Mesothelial cell of epicardium (in vitro differentiated cells): ENCODE measurements at regions not wholly inside any gene's neighbourhood (a gene's known extent, or its start where the extent isn't known, plus 50 kb on each side); places are given as distances from the start of the nearest gene placed in this dataset.

Source experiments
- DNase-seq, 2 experiments: peaks; one replicate each; pipeline ENCODE4 v3.0.0; 2021; ENCODE audit warnings: low spot score in 2 of 2; ENCODE audit not compliant: unreplicated experiment in 2 of 2
- H3K27ac Mint-ChIP-seq: 2 replicates; pipeline ENCODE4 v1.8.0; 2021; ENCODE audit warnings: mixed read lengths
- H3K27me3 Mint-ChIP-seq: 2 replicates; pipeline ENCODE4 v1.8.0; 2021; ENCODE audit warnings: low read depth, mixed read lengths
- H3K36me3 Mint-ChIP-seq: 2 replicates; pipeline ENCODE4 v1.8.0; 2021; ENCODE audit warnings: mixed read lengths
- H3K4me1 Mint-ChIP-seq: 2 replicates; pipeline ENCODE4 v1.8.0; 2021; ENCODE audit warnings: mixed read lengths
- H3K4me3 Mint-ChIP-seq: 2 replicates; pipeline ENCODE4 v1.8.0; 2021; ENCODE audit warnings: mild to moderate bottlenecking, moderate library complexity, mixed read lengths
- H3K9me3 Mint-ChIP-seq: 2 replicates; pipeline ENCODE4 v1.8.0; 2021; ENCODE audit warnings: mixed read lengths
- TF ChIP-seq, protein P1 (sequence below): fragments of 200-600 bp; sonication (generic); IDR thresholded peaks from one replicate; pipeline ENCODE4 v1.5.0; 2021; ENCODE audit warnings: antibody characterized with exemption; ENCODE audit not compliant: unreplicated experiment

DNA sequence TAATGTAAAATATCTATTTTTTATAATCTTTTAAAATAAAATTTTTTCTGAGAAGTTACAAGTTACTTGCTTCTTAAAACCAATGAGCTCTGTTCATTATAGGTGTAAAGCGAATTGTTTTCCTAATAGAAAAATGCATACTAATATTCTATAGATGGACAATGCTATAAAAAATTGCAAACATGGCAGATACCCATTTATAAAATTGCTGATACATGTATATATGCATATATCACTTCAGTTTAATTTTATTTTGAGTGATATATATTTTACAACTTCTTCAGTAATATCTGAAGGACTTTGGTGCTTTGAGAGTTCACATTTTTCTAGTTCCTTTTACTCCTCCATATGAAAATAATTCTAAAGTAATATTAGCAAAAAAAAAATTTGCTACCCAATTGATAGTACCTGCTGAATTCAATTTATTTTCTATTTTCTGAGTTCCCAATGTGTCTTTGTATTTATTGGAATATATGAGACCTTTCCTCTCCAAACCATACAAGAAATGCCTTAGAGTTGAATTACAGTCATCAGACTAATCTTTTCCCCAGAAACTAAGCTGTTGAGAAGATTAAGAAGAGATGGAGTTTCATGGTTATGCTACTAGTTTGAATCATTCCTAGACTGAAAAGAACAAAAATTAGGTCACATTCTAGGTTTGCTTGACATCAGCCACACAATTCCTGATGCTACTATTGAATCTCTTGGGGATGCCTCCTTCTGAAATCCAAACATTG is 1937.5 kb upstream of the SEL1L start:
- no peaks in the 10 kb centered on the region for H3K9me3 Mint-ChIP-seq
- no peak for DNase-seq
- no peaks in the 10 kb centered on the region for H3K36me3 Mint-ChIP-seq
- no peak overlapping the region for H3K4me3 Mint-ChIP-seq
- TF ChIP-seq, protein P1, sequence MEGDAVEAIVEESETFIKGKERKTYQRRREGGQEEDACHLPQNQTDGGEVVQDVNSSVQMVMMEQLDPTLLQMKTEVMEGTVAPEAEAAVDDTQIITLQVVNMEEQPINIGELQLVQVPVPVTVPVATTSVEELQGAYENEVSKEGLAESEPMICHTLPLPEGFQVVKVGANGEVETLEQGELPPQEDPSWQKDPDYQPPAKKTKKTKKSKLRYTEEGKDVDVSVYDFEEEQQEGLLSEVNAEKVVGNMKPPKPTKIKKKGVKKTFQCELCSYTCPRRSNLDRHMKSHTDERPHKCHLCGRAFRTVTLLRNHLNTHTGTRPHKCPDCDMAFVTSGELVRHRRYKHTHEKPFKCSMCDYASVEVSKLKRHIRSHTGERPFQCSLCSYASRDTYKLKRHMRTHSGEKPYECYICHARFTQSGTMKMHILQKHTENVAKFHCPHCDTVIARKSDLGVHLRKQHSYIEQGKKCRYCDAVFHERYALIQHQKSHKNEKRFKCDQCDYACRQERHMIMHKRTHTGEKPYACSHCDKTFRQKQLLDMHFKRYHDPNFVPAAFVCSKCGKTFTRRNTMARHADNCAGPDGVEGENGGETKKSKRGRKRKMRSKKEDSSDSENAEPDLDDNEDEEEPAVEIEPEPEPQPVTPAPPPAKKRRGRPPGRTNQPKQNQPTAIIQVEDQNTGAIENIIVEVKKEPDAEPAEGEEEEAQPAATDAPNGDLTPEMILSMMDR, result no peak
- peaks cover 37% of the 10 kb centered on the region for H3K4me1 Mint-ChIP-seq
- no peaks in the 10 kb centered on the region for H3K27me3 Mint-ChIP-seq
- H3K27ac Mint-ChIP-seq, result no peak overlapping the region

DNA sequence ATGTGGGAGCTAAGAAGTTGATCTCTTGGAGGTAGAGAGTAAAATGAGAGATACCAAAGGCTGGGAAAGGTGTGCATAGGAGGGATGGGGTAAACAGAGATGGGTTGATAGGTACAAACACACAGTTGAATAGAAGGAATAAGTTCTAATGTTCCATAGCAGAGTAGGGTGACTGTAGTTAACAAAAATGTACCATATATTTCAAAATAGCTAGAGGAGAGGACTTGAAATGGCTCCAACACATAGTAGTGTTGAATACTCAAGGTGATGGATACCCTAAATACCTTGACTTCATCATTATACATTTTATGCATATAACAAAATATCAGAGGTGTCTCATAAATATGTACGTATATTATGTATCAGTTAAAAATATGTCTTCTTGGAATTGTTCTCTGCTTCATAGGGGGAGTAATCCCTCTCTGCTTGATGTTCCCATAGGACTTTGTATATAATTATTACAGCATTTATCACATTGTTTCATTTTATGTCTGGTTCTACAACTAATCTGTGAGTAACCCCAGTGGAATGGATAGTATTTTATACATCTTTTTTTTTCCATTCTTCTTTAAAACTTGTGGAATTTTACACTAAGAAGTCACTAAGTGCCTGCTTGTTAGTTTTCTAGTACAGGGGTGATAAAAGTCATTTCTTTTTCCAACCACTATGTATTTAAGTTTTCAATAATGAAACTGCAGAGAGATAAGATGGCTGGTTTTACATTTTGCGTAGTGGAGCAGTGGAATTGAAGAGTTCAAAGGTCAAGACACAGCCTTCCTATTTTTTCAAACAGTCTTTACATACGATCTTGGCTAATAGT is 1940.0 kb upstream of the SEL1L start:
- peak overlapping the region; percentile 76 for H3K27ac Mint-ChIP-seq
- no peak for DNase-seq
- peaks cover 30% of the 10 kb centered on the region for H3K4me1 Mint-ChIP-seq
- H3K27me3 Mint-ChIP-seq, result no peaks in the 10 kb centered on the region
- H3K36me3 Mint-ChIP-seq, result no peaks in the 10 kb centered on the region
- TF ChIP-seq, protein P1, result no peak
- H3K9me3 Mint-ChIP-seq, result peaks cover 3% of the 10 kb centered on the region
- no peak overlapping the region for H3K4me3 Mint-ChIP-seq

DNA sequence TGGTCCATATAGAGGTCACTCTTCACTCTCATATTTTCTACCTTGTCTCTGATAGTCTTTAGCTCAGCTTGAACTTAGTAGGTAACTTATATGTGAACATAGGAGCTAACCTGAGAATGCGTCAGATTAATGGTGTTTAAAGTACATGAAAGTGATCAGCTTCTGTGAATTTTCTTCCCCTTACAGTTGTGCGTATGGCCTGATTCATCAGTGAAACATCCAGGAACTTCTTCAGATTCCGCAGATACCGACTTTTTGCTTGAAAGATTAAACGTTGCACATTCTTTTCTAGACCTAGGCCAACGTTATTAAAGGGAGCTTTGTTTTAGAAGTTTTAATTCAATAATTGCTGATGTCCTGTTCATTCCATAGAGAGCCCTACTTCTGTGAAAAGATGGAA is 1945.1 kb upstream of the SEL1L start:
- TF ChIP-seq, protein P1, result no peak
- Mint-ChIP-seq H3K27ac (no peak overlapping the region), H3K27me3 (no peaks in the 10 kb centered on the region), H3K4me1 (peaks cover 19% of the 10 kb centered on the region), H3K4me3 (no peak overlapping the region), H3K36me3 (no peaks in the 10 kb centered on the region), H3K9me3 (peaks cover 6% of the 10 kb centered on the region)
- DNase-seq, result no peak

DNA sequence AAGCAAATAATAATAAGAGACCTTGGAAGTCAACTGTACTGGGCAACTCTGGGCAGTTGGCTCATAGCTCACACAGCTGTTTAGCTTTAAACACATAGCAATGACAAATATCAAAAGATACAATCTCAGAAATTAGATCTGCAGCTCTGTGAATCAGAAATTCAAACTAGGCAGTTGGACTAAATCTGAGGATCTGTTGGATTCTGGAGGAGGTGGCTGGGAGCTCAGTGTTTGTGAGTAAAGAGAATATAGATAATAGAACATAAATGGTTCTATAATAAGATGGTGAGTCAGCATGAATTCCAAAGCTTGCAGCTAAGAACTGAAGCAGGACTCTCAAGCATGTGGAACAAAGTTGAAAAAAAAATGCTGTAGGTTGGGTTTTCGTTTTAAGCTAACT is 1949.4 kb upstream of the SEL1L start:
- peaks cover 17% of the 10 kb centered on the region for H3K9me3 Mint-ChIP-seq
- H3K27me3 Mint-ChIP-seq, result no peaks in the 10 kb centered on the region
- TF ChIP-seq, protein P1, result no peak
- H3K27ac Mint-ChIP-seq, result no peak overlapping the region
- no peak for DNase-seq
- peaks cover 13% of the 10 kb centered on the region for H3K4me1 Mint-ChIP-seq
- H3K36me3 Mint-ChIP-seq, result no peaks in the 10 kb centered on the region
- no peak overlapping the region for H3K4me3 Mint-ChIP-seq

DNA sequence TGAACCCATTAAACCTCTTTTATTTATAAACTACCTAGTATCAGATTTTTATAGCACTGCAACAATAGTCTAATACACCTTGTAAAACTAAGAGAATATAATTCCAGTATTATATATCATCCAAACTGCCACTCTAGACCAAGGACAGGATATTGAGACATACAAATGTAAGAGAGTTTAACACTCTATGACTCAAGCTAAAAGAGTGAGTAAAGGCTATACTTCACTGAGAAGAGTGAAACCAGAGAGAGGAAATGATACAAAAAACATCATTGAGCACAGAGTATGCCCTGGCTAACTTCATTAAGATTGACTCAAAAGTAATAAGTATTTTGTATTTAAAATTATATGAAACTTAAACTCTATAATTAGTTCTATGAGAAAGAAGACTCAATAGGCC is 1951.9 kb upstream of the SEL1L start:
- TF ChIP-seq, protein P1, result no peak
- Mint-ChIP-seq H3K4me3 (no peak overlapping the region), H3K27me3 (no peaks in the 10 kb centered on the region), H3K27ac (no peak overlapping the region), H3K4me1 (peaks cover 13% of the 10 kb centered on the region), H3K9me3 (peaks cover 11% of the 10 kb centered on the region), H3K36me3 (no peaks in the 10 kb centered on the region)
- no peak for DNase-seq
